ENCODE measurements at regions not wholly inside any gene's neighbourhood (a gene's known extent, or its start where the extent isn't known, plus 50 kb on each side); places are given as distances from the start of the nearest gene placed in this dataset.

GRCh38 chr12:22115711-22116110 is 69.7 kb downstream of the CMAS start:
- CTCF ChIA-PET, result no interaction called here
- Histone ChIP-seq H3K36me3 (ENCODE audit: control insufficient read depth in 2 of 2, insufficient read depth in 1 of 2, low read length in 2 of 2) (no peaks in the 10 kb centered on the region), H3K9me3 (ENCODE audit: control insufficient read depth, insufficient read depth, low read depth, low read length) (no peaks in the 10 kb centered on the region), H3K4me3 (ENCODE audit: low read depth, low read length) (no peak overlapping the region), H3K4me1 (ENCODE audit: control insufficient read depth, insufficient read depth, low read length) (no peaks in the 10 kb centered on the region), H3K27ac (ENCODE audit: extremely low read depth, low read depth, low read length) (no peak overlapping the region)
- TF ChIP-seq ZNF639 (tag by site-specific recombination; IDR thresholded peaks at IDR 0.05) (no peak), ZNF37A (tag by site-specific recombination; IDR thresholded peaks at IDR 0.05) (no peak), ZNF610 (tag by site-specific recombination; IDR thresholded peaks at IDR 0.05; ENCODE audit: borderline replicate concordance) (no peak), OVOL3 (tag by site-specific recombination; IDR thresholded peaks at IDR 0.05) (no peak), AEBP2 (tag by site-specific recombination; IDR thresholded peaks at IDR 0.05; ENCODE audit: borderline replicate concordance) (no peak), ZNF513 (tag by site-specific recombination; IDR thresholded peaks at IDR 0.05) (no peak), ZBTB48 (tag by site-specific recombination; IDR thresholded peaks at IDR 0.05) (no peak), ZNF155 (tag by site-specific recombination; IDR thresholded peaks at IDR 0.05) (no peak), MYNN (tag by site-specific recombination; IDR thresholded peaks at IDR 0.05; ENCODE audit: borderline replicate concordance) (no peak), ZNF624 (tag by site-specific recombination; IDR thresholded peaks at IDR 0.05) (no peak), ZNF391 (tag by site-specific recombination; IDR thresholded peaks at IDR 0.05; ENCODE audit: borderline replicate concordance, low read depth) (no peak), KLF16 (tag by site-specific recombination; IDR thresholded peaks at IDR 0.05) (no peak), TRIM28 (IDR thresholded peaks at IDR 0.05; ENCODE audit: borderline replicate concordance, low read length) (no peak)
- POLR2A ChIA-PET, result no interaction called here

GRCh38 chr12:22116376-22116775 is 70.4 kb downstream of the CMAS start:
- H3K4me3 ChIP-seq (ENCODE audit: low read depth, low read length), result no peak overlapping the region
- H3K36me3 ChIP-seq (ENCODE audit: control insufficient read depth in 2 of 2, insufficient read depth in 1 of 2, low read length in 2 of 2), result no peaks in the 10 kb centered on the region
- H3K27ac ChIP-seq (ENCODE audit: extremely low read depth, low read depth, low read length), result no peak overlapping the region
- ChIA-PET POLR2A (no interaction called here), CTCF (no interaction called here)
- H3K9me3 ChIP-seq (ENCODE audit: control insufficient read depth, insufficient read depth, low read depth, low read length), result no peaks in the 10 kb centered on the region
- H3K4me1 ChIP-seq (ENCODE audit: control insufficient read depth, insufficient read depth, low read length), result no peaks in the 10 kb centered on the region
- TF ChIP-seq ZNF561 (tag by site-specific recombination; IDR thresholded peaks at IDR 0.05; ENCODE audit: borderline replicate concordance), result no peak
- no peak for TF ChIP-seq ZNF777 (tag by site-specific recombination; IDR thresholded peaks at IDR 0.05; ENCODE audit: borderline replicate concordance)
- TF ChIP-seq ZNF555 (tag by site-specific recombination; conservative IDR thresholded peaks at IDR 0.05), result no peak
- TF ChIP-seq ZNF354C (tag by site-specific recombination; IDR thresholded peaks at IDR 0.05; ENCODE audit: borderline replicate concordance, low read depth), result no peak
- TF ChIP-seq ZNF138 (tag by site-specific recombination; IDR thresholded peaks at IDR 0.05; ENCODE audit: borderline replicate concordance), result no peak
- TF ChIP-seq ZNF549 (tag by site-specific recombination; IDR thresholded peaks at IDR 0.05), result no peak
- TF ChIP-seq HOXD13 (CRISPR knock-in tag; IDR thresholded peaks at IDR 0.05; ENCODE audit: borderline replicate concordance), result no peak
- TF ChIP-seq ZNF133 (tag by site-specific recombination; IDR thresholded peaks at IDR 0.05), result no peak
- TF ChIP-seq ZNF747 (tag by site-specific recombination; IDR thresholded peaks at IDR 0.05), result no peak
- no peak for TF ChIP-seq KLF9 (tag by site-specific recombination; IDR thresholded peaks at IDR 0.05; ENCODE audit: low read depth)
- no peak for TF ChIP-seq ZNF184 (tag by site-specific recombination; IDR thresholded peaks at IDR 0.05)
- no peak for TF ChIP-seq ZNF701 (tag by site-specific recombination; IDR thresholded peaks at IDR 0.05)
- TF ChIP-seq ZNF302 (tag by site-specific recombination; IDR thresholded peaks at IDR 0.05; ENCODE audit: low read depth), result no peak
- TF ChIP-seq ZNF624 (tag by site-specific recombination; IDR thresholded peaks at IDR 0.05), result no peak
- TF ChIP-seq ATF2 (tag by site-specific recombination; IDR thresholded peaks at IDR 0.05; ENCODE audit: low read depth), result no peak
- no peak for TF ChIP-seq ZFHX2 (tag by site-specific recombination; conservative IDR thresholded peaks at IDR 0.05)
- no peak for TF ChIP-seq ZNF146 (tag by site-specific recombination; IDR thresholded peaks at IDR 0.05)
- TF ChIP-seq SALL2 (tag by site-specific recombination; IDR thresholded peaks at IDR 0.05; ENCODE audit: borderline replicate concordance), result no peak
